ENCODE measurements at regions not wholly inside any gene's neighbourhood (a gene's known extent, or its start where the extent isn't known, plus 50 kb on each side); places are given as distances from the start of the nearest gene placed in this dataset.

DNA sequence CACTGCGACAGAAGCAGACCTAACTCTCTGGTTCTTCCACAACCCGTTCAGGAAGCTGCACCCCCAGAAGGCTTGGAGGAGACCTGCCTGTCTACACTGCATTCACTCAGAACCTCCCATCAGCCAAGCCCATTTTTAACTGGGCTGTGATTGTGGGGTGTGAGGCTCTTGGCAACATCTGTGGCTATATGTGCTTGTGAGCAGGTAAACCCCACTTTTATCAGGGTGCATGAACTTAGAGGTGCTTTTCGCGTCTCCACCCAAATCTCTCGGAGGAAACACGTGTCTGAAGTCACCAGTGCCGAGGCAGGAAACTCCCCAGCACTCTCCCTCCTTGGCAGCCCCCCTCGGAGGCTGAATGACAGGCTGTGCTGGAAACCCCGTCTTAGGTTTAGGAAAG is 158.2 kb upstream of the SALL3 start:
- Histone ChIP-seq H3K9me3 (ENCODE audit: control insufficient read depth, low read depth, low read length) (peaks cover 6% of the 10 kb centered on the region), H4K20me1 (ENCODE audit: control insufficient read depth, extremely low read depth, insufficient read depth, low read length) (no peaks in the 10 kb centered on the region), H3K36me3 (ENCODE audit: control insufficient read depth in 2 of 2, extremely low read depth in 1 of 2, insufficient read depth in 2 of 2, low read length in 2 of 2) (no peaks in the 10 kb centered on the region), H2AFZ (ENCODE audit: control insufficient read depth, low read length) (no peak overlapping the region), H3K9ac (ENCODE audit: control insufficient read depth, extremely low read depth, insufficient read depth, low read length) (no peak overlapping the region), H3K4me1 (ENCODE audit: control insufficient read depth, extremely low read depth, insufficient read depth, low read length) (no peaks in the 10 kb centered on the region), H3K9me1 (ENCODE audit: control insufficient read depth, extremely low read depth, insufficient read depth, low read length) (no peaks in the 10 kb centered on the region), H3K4me3 (ENCODE audit: control insufficient read depth in 2 of 3, extremely low read depth in 1 of 3, insufficient read depth in 2 of 3, low read depth in 1 of 3, low read length in 3 of 3) (no peak overlapping the region), H3K27me3 (ENCODE audit: control insufficient read depth, extremely low read depth, insufficient read depth, low read length) (no peaks in the 10 kb centered on the region), H3K79me2 (ENCODE audit: control insufficient read depth, insufficient read depth, low read length) (no peaks in the 10 kb centered on the region), H3K27ac (ENCODE audit: control insufficient read depth, insufficient read depth, low read length) (no peak overlapping the region), H3K4me2 (ENCODE audit: control insufficient read depth, extremely low read depth, insufficient read depth, low read depth, low read length) (no peak overlapping the region)
- FAIRE-seq = no peak
- TF ChIP-seq EZH2 (IDR thresholded peaks at IDR 0.05; ENCODE audit: low read length) = no peak
- TF ChIP-seq CTCF (optimal IDR thresholded peaks at IDR 0.05 in 1 of 3, IDR thresholded peaks at IDR 0.05 in 1 of 3, conservative IDR thresholded peaks at IDR 0.05 in 1 of 3; ENCODE audit: extremely low read depth in 1 of 3, insufficient read depth in 2 of 3, low read length in 3 of 3) = no peak
- dilution Hi-C loops (cut with MboI; ENCODE audit: extremely low pct_ligation_motif_present, low sequenced_read_pairs) = no loop called here
- no peak for DNase-seq (ENCODE audit: low read depth, low spot score)

DNA sequence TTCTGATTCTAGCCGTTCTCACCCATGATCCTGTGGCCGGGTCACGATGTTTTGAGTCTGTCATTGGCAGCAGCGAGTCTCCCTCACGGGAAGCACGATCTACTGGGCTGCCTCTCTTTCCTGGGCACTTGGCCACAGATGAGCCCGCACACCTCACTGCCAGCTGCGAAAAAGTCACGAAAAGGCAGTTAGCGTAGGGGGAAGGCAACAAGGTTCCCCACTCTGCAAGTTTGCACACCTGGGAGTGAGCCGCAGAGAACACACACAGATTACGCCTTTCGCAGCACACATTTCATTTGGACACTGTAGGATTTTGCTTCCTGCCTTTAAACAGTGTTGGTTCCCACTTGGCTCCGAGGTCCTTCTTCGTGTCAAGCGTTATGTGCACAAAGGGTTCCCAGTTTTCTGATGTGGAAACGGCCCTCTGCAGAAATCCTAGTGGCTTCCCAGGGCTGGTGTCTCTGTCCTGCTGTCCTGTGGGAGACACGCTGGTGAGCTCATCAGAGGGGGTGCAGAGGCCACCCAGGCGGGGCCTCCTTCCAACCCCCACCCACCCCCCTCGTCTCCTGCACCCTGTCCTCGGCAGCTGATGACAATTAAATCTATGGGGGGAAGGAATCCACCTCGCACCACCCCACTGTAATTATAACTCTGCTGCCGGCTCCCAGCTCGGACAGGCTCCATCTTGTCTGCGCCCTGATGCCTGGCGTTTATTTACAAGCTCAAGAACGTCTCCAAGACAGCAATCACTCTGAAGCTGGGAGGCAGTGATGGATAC is 157.3 kb upstream of the SALL3 start:
- no peak overlapping the region for H2AFZ ChIP-seq (ENCODE audit: control insufficient read depth, low read length)
- no peaks in the 10 kb centered on the region for H3K36me3 ChIP-seq (ENCODE audit: control insufficient read depth in 2 of 2, extremely low read depth in 1 of 2, insufficient read depth in 2 of 2, low read length in 2 of 2)
- no peak for TF ChIP-seq EZH2 (IDR thresholded peaks at IDR 0.05; ENCODE audit: low read length)
- no peak for TF ChIP-seq CTCF (optimal IDR thresholded peaks at IDR 0.05 in 1 of 3, IDR thresholded peaks at IDR 0.05 in 1 of 3, conservative IDR thresholded peaks at IDR 0.05 in 1 of 3; ENCODE audit: extremely low read depth in 1 of 3, insufficient read depth in 2 of 3, low read length in 3 of 3)
- H3K27me3 ChIP-seq (ENCODE audit: control insufficient read depth, extremely low read depth, insufficient read depth, low read length) = no peaks in the 10 kb centered on the region
- no peaks in the 10 kb centered on the region for H3K9me1 ChIP-seq (ENCODE audit: control insufficient read depth, extremely low read depth, insufficient read depth, low read length)
- H3K4me3 ChIP-seq (ENCODE audit: control insufficient read depth in 2 of 3, extremely low read depth in 1 of 3, insufficient read depth in 2 of 3, low read depth in 1 of 3, low read length in 3 of 3) = no peak overlapping the region
- DNase-seq (ENCODE audit: low read depth, low spot score) (no peak), FAIRE-seq (no peak)
- H3K9me3 ChIP-seq (ENCODE audit: control insufficient read depth, low read depth, low read length) = peaks cover 10% of the 10 kb centered on the region
- H3K4me2 ChIP-seq (ENCODE audit: control insufficient read depth, extremely low read depth, insufficient read depth, low read depth, low read length) = no peak overlapping the region
- no peaks in the 10 kb centered on the region for H3K79me2 ChIP-seq (ENCODE audit: control insufficient read depth, insufficient read depth, low read length)
- H3K9ac ChIP-seq (ENCODE audit: control insufficient read depth, extremely low read depth, insufficient read depth, low read length) = no peak overlapping the region
- H4K20me1 ChIP-seq (ENCODE audit: control insufficient read depth, extremely low read depth, insufficient read depth, low read length) = no peaks in the 10 kb centered on the region
- H3K27ac ChIP-seq (ENCODE audit: control insufficient read depth, insufficient read depth, low read length) = no peak overlapping the region
- H3K4me1 ChIP-seq (ENCODE audit: control insufficient read depth, extremely low read depth, insufficient read depth, low read length) = no peaks in the 10 kb centered on the region
- dilution Hi-C loops (cut with MboI; ENCODE audit: extremely low pct_ligation_motif_present, low sequenced_read_pairs) = no loop called here

Measured in keratinocyte (primary cell).